AG04450 (cell line): ENCODE measurements at regions not wholly inside any gene's neighbourhood (a gene's known extent, or its start where the extent isn't known, plus 50 kb on each side); places are given as distances from the start of the nearest gene placed in this dataset.
"Not testable (repeated sequence)": the region's sequence is repeated elsewhere in the genome, so short reads cannot be mapped to it uniquely, and the experiment has no call there.

Source experiments
- CTCF ChIA-PET: fragments of 300-600, 350-600 bp; formaldehyde crosslinking; extraction: SDS; loops from one replicate; lab custom pipeline; 2022; ENCODE audit warnings: antibody characterized with exemption, inconsistent platforms; lab: Charles Lee
- POLR2A ChIA-PET: fragments of 350-600 bp; formaldehyde crosslinking; extraction: SDS; loops from one replicate; lab custom pipeline; 2021; ENCODE audit warnings: antibody characterized with exemption, inconsistent platforms; lab: Yijun Ruan, JAX
- DNase-seq: peaks from one replicate; pipeline ENCODE4 v3.0.0-alpha.2; 2011; ENCODE audit warnings: low read depth, low spot score
- H3K27ac ChIP-seq: one replicate; pipeline ENCODE4 v1.5.1; 2012; ENCODE audit warnings: low read depth, low read length, control low read depth
- H3K27me3 ChIP-seq: one replicate; pipeline ENCODE4 v1.6.0; 2012; ENCODE audit warnings: low read length; ENCODE audit not compliant: control insufficient read depth, insufficient read depth
- H3K4me3 ChIP-seq: 2 replicates; pipeline ENCODE4 v1.5.1; 2011; ENCODE audit warnings: mild to moderate bottlenecking, low read depth, low read length, control low read depth
- H3K9me3 ChIP-seq: 2 replicates; pipeline ENCODE4 v1.5.1; 2012; ENCODE audit warnings: low read length; ENCODE audit not compliant: control insufficient read depth, insufficient read depth
- TF ChIP-seq, protein P1 (sequence below): IDR thresholded peaks from 2 replicates; pipeline ENCODE4 v1.5.1; 2011; ENCODE audit warnings: low read depth, low read length, control low read depth, inconsistent platforms

DNA sequence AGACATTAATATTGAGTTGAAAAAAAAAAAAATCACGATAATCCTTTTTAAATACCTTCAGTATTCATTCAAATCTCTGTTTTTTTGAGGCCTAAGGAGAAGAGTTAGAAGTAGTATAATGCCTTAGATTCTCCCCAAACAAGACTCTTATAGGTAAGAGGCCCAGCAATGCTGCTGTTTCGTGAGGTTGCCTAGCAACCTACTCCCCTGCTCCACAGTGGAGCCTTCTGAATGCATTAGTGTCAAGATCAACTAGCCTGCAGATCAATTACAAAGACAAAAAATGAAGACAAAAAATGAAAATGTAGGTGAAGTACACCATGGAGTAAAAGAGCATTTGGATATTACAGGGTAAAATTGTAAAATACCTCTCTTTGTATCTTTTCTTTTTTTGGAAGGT is 229.8 kb upstream of the LUZP2 start:
- H3K27ac ChIP-seq, result no peak overlapping the region
- ChIA-PET CTCF (no interaction called here), POLR2A (no interaction called here)
- H3K4me3 ChIP-seq, result no peak overlapping the region
- no peaks in the 10 kb centered on the region for H3K9me3 ChIP-seq
- TF ChIP-seq, protein P1, sequence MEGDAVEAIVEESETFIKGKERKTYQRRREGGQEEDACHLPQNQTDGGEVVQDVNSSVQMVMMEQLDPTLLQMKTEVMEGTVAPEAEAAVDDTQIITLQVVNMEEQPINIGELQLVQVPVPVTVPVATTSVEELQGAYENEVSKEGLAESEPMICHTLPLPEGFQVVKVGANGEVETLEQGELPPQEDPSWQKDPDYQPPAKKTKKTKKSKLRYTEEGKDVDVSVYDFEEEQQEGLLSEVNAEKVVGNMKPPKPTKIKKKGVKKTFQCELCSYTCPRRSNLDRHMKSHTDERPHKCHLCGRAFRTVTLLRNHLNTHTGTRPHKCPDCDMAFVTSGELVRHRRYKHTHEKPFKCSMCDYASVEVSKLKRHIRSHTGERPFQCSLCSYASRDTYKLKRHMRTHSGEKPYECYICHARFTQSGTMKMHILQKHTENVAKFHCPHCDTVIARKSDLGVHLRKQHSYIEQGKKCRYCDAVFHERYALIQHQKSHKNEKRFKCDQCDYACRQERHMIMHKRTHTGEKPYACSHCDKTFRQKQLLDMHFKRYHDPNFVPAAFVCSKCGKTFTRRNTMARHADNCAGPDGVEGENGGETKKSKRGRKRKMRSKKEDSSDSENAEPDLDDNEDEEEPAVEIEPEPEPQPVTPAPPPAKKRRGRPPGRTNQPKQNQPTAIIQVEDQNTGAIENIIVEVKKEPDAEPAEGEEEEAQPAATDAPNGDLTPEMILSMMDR, result no peak
- no peak for DNase-seq
- no peaks in the 10 kb centered on the region for H3K27me3 ChIP-seq

DNA sequence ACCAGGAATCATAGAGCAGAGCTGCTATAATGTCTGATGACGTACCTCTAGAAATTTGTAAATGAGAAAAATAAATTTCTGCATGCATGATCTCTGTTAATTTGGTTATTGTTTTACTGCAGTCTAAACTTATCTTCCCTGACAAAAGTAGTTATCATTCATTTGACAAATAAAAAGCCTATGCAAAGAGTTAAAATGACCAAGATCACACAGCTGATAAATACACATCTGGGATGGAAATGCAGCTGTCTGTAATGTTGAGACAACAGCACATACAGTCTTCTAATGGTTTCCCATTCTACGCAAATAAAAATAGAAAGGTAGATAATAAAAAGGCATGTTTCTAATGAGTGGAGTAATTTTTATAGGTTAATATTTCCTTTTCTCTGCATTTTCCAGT is 225.1 kb upstream of the LUZP2 start:
- DNase-seq, result no peak
- Histone ChIP-seq H3K27me3 (no peaks in the 10 kb centered on the region), H3K27ac (no peak overlapping the region), H3K4me3 (no peak overlapping the region), H3K9me3 (peaks cover 6% of the 10 kb centered on the region; the same call in 1 of the 2 replicates)
- ChIA-PET POLR2A (no interaction called here), CTCF (no interaction called here)
- TF ChIP-seq, protein P1, result no peak

DNA sequence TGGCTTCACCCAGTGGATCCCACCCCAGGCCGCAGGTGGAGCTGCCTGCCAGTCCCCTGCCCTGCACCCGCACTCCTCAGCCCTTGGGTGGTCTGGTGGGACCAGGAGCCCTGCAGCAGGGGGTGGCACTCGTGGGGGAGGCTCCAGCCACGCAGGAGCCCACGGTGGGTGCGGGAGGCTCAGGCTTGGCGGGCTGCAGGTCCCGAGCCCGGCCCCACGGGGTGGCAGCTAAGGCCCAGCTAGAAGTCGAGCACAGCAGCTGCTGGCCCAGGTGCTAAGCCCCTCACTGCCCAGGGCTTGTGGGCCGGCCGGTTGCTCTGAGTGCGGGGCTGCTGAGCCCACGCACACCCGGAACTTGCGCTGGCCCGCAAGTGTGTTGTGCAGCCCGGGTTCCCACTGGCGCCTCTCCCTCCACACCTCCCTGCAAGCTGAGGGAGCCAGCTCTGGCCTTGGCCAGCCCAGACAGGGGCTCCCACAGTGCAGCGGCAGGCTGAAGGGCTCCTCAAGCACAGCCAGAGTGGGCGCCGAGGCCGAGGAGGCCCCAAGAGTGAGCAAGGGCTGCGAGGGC is 222.6 kb upstream of the LUZP2 start:
- DNase-seq, H3K27me3 ChIP-seq, H3K4me3 ChIP-seq, CTCF ChIA-PET, H3K9me3 ChIP-seq, POLR2A ChIA-PET, H3K27ac ChIP-seq: not testable (repeated sequence)

DNA sequence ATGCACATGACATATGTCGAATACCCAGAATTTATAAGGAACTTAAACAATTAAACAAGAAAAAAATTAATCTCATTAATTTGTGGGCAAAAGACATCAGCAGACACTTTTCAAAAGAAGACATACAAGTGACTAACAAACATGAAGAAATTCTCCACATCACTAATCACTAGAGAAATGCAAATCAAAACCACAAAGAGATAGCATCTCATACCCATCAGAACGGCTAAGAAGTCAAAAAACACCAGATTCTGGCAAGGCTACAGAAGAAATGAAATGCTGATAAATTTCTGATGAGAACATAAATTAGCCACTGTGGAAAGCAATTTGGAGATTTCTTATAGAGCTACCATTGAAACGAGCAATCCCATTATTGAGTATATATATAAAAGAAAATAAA is 210.6 kb upstream of the LUZP2 start:
- H3K4me3 ChIP-seq, result no peak overlapping the region
- ChIA-PET POLR2A (no interaction called here), CTCF (no interaction called here)
- DNase-seq, result no peak
- TF ChIP-seq, protein P1, result no peak
- H3K27ac ChIP-seq, result no peak overlapping the region
- no peaks in the 10 kb centered on the region for H3K27me3 ChIP-seq
- no peaks in the 10 kb centered on the region for H3K9me3 ChIP-seq

DNA sequence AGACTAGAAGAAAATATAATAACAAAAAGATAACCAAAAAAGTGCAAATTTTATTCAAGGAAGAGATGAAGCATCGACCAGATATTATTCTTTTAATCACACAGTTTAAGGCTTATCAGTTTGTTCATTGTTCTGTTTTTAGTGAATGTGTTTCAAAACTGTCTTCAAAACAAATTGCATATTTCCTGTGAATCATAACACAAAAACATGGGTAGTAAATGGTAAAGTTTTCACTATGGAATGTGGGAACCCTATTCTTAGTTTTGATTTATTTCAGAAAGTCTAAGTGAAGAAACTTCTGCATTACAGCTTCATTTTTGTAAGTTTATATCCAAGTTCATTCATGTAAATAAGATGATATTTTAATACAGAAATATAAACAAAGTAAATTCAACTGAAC is 207.6 kb upstream of the LUZP2 start:
- no peak overlapping the region for H3K27ac ChIP-seq
- TF ChIP-seq, protein P1, result no peak
- no peaks in the 10 kb centered on the region for H3K9me3 ChIP-seq
- no peak overlapping the region for H3K4me3 ChIP-seq
- ChIA-PET CTCF (no interaction called here), POLR2A (no interaction called here)
- no peaks in the 10 kb centered on the region for H3K27me3 ChIP-seq
- DNase-seq, result no peak

DNA sequence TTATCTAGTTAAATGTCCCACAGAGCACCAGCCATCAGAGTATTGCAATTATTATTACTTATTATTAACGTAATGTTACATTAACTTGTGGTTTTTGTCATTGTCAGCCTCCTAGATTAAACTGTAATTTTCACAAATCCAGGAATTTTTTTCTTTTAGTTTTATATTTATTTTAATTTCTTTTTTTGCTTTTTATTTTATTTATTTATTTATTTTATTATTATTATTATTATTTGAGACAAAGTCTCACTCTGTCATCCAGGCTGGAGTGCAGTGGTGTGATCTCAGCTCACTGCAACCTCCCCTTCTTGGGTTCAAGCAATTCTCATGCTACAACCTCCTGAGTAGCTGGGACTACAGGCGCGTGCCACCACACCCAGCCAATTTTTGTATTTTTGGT is 202.9 kb upstream of the LUZP2 start:
- TF ChIP-seq, protein P1, result no peak
- ChIA-PET CTCF (no interaction called here), POLR2A (no interaction called here)
- H3K4me3 ChIP-seq, result no peak overlapping the region
- no peak for DNase-seq
- H3K9me3 ChIP-seq, result no peaks in the 10 kb centered on the region
- no peak overlapping the region for H3K27ac ChIP-seq
- H3K27me3 ChIP-seq, result no peaks in the 10 kb centered on the region
